Neutrophil (primary cell): ENCODE measurements at regions not wholly inside any gene's neighbourhood (a gene's known extent, or its start where the extent isn't known, plus 50 kb on each side); places are given as distances from the start of the nearest gene placed in this dataset.

Experiments
- H3K27ac ChIP-seq: fragments of 200-600 bp; sonication (generic); 2 replicates; pipeline ENCODE4 v1.5.1; 2016; ENCODE audit warnings: mild to moderate bottlenecking, moderate library complexity
- H3K27me3 ChIP-seq: fragments of 200-600 bp; sonication (generic); 2 replicates; pipeline ENCODE4 v1.6.0; 2016; ENCODE audit warnings: mild to moderate bottlenecking
- H3K36me3 ChIP-seq: fragments of 200-600 bp; sonication (generic); 2 replicates; pipeline ENCODE4 v1.5.1; 2017
- H3K4me1 ChIP-seq, 2 experiments: fragments of 200-600 bp in 1 of 2; sonication (generic) in 1 of 2; 1 replicate in 1 of 2; 2 replicates in 1 of 2; pipeline versions ENCODE4 v1.5.1 to v1.6.1; 2013 to 2016; ENCODE audit warnings: low read depth in 1 of 2, low read length in 1 of 2, mild to moderate bottlenecking in 1 of 2, moderate library complexity in 1 of 2; ENCODE audit not compliant: control insufficient read depth in 1 of 2, insufficient read depth in 1 of 2
- H3K4me3 ChIP-seq, 2 experiments: fragments of 200-600 bp in 1 of 2; sonication (generic) in 1 of 2; 1 replicate in 1 of 2; 2 replicates in 1 of 2; pipeline ENCODE4 v1.5.1; 2013 to 2016; ENCODE audit warnings: low read depth in 1 of 2, low read length in 1 of 2, mild to moderate bottlenecking in 1 of 2, moderate library complexity in 1 of 2
- H3K9me3 ChIP-seq: fragments of 200-600 bp; sonication (generic); 2 replicates; pipeline ENCODE4 v1.5.1; 2016
- TF ChIP-seq, protein P1 (sequence below): fragments of 200-600 bp; sonication (generic); IDR thresholded peaks from 2 replicates; pipeline ENCODE4 v1.5.1; 2016; ENCODE audit warnings: antibody characterized with exemption

DNA sequence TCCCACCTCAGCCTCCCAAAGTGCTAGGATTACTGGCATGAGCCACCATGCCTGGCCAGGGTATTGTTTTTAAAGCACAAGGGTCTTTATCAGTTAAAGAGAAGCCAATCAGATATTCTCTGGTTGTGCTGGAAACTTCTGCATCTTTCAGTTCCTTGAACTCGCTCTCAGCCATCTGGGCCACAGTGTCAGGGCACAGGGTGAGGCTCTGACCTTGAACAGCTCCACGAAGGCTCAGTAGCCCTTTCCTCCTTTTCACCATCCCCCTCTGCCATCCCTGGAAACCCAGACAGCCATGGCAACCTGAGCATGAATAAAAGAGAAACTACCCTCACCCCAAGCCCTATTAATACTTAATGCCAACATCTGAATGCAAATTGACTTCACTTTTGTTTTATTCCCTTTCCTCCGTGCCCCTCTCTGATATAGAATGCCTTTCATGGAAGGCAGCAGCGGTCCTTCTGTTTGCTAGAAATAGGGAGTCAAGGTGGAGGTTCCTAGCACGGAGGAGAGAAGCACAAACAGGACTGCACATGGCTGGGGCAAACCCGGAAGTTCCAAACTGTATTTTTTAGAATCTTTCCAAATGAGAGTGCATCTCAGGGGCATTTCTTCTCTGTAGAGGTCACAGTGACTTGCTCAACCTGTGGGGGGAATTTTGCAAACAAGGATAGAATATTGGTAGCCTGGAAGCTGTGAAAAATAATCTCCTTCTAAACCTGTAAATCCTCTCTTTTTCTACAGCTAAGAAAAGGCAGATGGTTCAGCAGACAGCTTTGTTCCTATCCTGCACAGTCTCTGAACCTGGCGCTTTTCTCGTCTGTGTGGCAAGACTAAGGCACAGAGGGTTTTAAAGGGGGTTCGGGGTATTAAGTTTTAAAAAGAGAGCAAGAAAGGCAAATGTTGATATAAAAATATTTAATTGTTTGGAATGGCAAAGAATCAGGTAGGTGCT lies 176.4 kb upstream of the RREB1 start:
- TF ChIP-seq, protein P1, sequence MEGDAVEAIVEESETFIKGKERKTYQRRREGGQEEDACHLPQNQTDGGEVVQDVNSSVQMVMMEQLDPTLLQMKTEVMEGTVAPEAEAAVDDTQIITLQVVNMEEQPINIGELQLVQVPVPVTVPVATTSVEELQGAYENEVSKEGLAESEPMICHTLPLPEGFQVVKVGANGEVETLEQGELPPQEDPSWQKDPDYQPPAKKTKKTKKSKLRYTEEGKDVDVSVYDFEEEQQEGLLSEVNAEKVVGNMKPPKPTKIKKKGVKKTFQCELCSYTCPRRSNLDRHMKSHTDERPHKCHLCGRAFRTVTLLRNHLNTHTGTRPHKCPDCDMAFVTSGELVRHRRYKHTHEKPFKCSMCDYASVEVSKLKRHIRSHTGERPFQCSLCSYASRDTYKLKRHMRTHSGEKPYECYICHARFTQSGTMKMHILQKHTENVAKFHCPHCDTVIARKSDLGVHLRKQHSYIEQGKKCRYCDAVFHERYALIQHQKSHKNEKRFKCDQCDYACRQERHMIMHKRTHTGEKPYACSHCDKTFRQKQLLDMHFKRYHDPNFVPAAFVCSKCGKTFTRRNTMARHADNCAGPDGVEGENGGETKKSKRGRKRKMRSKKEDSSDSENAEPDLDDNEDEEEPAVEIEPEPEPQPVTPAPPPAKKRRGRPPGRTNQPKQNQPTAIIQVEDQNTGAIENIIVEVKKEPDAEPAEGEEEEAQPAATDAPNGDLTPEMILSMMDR = no peak
- Histone ChIP-seq H3K4me3 (no peak overlapping the region), H3K27me3 (no peaks in the 10 kb centered on the region), H3K36me3 (no peaks in the 10 kb centered on the region), H3K4me1 (peaks cover 18 to 21% of the 10 kb centered on the region in 2 experiments), H3K9me3 (no peaks in the 10 kb centered on the region), H3K27ac (peak overlapping the region; percentile 37)

DNA sequence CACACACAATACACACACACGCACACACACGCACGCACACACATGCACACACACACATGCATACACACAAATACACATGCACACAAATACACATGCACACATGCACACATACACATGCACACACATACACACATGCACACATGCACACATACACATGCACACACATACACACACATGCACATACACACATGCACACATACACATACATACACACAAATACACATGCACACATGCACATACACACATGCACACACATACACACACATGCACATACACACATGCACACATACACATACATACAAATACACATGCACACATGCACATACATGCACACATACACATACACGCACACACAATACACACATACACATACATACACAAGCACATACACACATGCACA lies 175.4 kb upstream of the RREB1 start:
- H3K27me3 ChIP-seq = no peaks in the 10 kb centered on the region
- H3K36me3 ChIP-seq = no peaks in the 10 kb centered on the region
- TF ChIP-seq, protein P1 = no peak
- H3K27ac ChIP-seq = no peak overlapping the region
- H3K4me1 ChIP-seq = peaks cover 12 to 20% of the 10 kb centered on the region in 2 experiments
- no peaks in the 10 kb centered on the region for H3K9me3 ChIP-seq
- H3K4me3 ChIP-seq = no peak overlapping the region

DNA sequence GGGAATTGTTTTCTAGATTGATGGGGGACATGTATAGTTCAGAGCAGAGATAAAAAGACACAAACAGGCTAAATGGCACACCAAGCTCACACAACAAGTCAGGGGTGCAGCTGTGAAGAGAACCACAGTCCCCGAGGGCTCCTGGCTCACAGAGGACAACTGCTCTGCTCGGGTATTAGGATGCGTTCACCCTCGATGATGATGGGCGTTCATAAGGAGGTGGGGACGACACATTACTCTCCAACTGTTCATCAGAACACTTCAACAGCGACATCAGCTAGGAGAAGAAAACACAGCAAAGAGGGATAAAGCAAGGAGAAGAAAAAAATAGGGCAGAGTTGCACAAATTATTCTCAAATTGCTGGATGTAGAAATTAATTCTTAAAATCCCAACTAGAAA lies 174.8 kb upstream of the RREB1 start:
- no peak overlapping the region for H3K27ac ChIP-seq
- H3K4me1 ChIP-seq = peaks cover 10 to 14% of the 10 kb centered on the region in 2 experiments
- TF ChIP-seq, protein P1 = no peak
- no peak overlapping the region for H3K4me3 ChIP-seq
- H3K9me3 ChIP-seq = no peaks in the 10 kb centered on the region
- no peaks in the 10 kb centered on the region for H3K27me3 ChIP-seq
- H3K36me3 ChIP-seq = no peaks in the 10 kb centered on the region

DNA sequence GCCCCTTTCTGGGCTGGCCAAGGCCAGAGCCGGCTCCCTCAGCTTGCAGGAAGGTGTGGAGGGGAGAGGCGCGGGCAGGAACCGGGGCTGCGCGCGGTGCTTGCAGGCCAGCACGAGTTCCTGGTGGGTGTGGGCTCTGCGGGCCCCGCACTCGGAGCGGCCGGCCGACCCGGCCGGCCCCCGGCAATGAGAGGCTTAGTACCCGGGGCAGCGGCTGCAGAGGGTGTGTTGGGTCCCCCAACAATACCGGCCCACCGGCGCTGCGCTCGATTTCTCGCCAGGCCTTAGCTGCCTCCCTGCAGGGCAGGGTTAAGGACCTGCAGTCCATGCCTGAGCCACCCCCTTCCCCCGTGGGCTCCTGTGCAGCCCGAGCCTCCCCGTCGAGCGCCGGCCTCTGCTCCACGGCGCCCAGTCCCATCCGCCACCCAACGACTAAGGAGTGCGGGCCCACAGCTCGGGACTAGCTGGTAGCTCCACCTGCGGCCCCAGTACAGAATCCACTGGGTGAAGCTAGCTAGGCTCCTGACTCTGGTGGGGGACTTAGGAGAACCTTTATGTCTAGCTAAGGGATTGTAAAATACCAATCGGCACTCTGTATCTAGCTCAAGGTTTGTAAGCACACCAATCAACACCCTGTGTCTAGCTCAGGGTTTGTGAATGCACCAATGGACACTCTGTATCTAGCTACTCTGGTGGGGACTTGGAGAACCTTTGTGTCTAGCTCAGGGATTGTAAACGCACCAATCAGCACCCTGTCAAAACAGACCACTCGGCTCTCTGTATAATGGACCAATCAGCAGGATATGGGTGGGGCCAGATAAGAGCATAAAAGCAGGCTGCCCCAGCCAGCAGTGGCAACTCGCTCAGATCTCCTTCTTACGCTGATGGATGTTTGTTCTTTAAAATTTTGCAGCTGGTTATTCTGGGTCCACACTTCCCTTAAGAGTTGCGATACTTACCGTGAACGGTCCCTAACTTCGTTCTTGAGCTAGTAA lies 167.4 kb upstream of the RREB1 start:
- TF ChIP-seq, protein P1 = no peak
- Histone ChIP-seq H3K27me3 (no peaks in the 10 kb centered on the region), H3K4me1 (peaks cover 15 to 16% of the 10 kb centered on the region in 2 experiments), H3K27ac (no peak overlapping the region), H3K9me3 (no peaks in the 10 kb centered on the region), H3K36me3 (no peaks in the 10 kb centered on the region), H3K4me3 (no peak overlapping the region)

DNA sequence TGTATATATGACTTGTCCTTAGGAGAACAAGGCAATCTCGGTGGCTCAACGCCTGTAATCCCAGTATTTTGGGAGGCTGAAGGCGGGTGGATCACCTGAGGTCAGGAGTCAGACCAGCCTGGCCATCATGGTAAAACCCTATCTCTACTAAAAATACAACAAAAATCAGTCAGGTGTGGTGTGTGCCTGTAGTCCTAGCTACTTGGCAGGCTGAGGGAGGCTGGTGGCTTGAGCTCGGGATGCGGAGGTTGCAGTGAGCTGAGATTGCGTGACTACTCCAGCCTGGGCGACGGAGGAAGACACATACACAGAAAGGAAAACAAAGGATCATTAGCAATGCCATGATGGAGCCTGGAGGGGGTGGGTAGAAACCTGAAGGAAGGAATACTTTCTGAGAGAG lies 166.6 kb upstream of the RREB1 start:
- no peaks in the 10 kb centered on the region for H3K9me3 ChIP-seq
- no peak overlapping the region for H3K4me3 ChIP-seq
- TF ChIP-seq, protein P1 = no peak
- H3K36me3 ChIP-seq = no peaks in the 10 kb centered on the region
- H3K4me1 ChIP-seq = peaks cover 15 to 16% of the 10 kb centered on the region in 2 experiments
- H3K27me3 ChIP-seq = no peaks in the 10 kb centered on the region
- H3K27ac ChIP-seq = no peak overlapping the region
